Skeletal muscle satellite cell (primary cell): ENCODE measurements at regions not wholly inside any gene's neighbourhood (a gene's known extent, or its start where the extent isn't known, plus 50 kb on each side); places are given as distances from the start of the nearest gene placed in this dataset.

Source experiments
- H3K27me3 ChIP-seq: 2 replicates; pipeline ENCODE4 v1.7.0; 2013; ENCODE audit warnings: low read length; ENCODE audit not compliant: control insufficient read depth, insufficient read depth
- H3K36me3 ChIP-seq: 2 replicates; pipeline ENCODE4 v1.7.0; 2013; ENCODE audit warnings: mild to moderate bottlenecking, control low read depth, low read length; ENCODE audit not compliant: insufficient read depth
- H3K4me1 ChIP-seq: 2 replicates; pipeline ENCODE4 v1.7.0; 2013; ENCODE audit warnings: low read length; ENCODE audit not compliant: control insufficient read depth, insufficient read depth
- H3K4me2 ChIP-seq: 2 replicates; pipeline ENCODE4 v1.7.0; 2013; ENCODE audit warnings: mild to moderate bottlenecking, low read length
- H3K4me3 ChIP-seq: 2 replicates; pipeline ENCODE4 v1.7.0; 2013; ENCODE audit warnings: low read length
- H3K9ac ChIP-seq: 2 replicates; pipeline ENCODE4 v1.7.0; 2013; ENCODE audit warnings: mild to moderate bottlenecking, low read depth, low read length, moderate library complexity
- H3K9me3 ChIP-seq: replicated peaks from 2 replicates; pipeline ENCODE4 v1.7.0; 2013; ENCODE audit warnings: mild to moderate bottlenecking, control low read depth, low read length

DNA sequence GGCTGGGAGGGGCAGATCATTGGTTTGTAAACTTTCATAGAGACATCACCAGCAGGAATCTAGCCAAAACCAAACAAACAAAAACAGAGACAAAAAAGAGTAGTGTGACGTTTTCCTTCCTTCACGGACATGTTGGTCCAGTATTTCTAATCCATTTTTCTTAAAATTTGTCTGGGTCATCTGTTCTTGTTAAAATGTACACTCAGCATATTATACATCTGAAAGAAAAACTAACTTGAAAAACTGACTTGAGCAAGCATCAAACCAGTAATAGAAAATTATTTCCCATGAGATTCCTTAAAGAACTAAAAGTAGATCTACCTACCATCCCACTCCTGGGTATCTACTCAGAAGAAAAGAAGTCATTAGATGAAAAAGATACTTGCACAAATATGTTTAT lies 164.2 kb downstream of the KLF6 start:
- Histone ChIP-seq H3K27me3 (no peaks in the 10 kb centered on the region), H3K4me2 (no peak overlapping the region), H3K9me3 (no peaks in the 10 kb centered on the region), H3K36me3 (no peaks in the 10 kb centered on the region), H3K9ac (no peak overlapping the region), H3K4me1 (peaks cover 32% of the 10 kb centered on the region), H3K4me3 (no peak overlapping the region)

GRCh38 chr10:3619241-3619640 lies 165.8 kb downstream of the KLF6 start:
- no peaks in the 10 kb centered on the region for H3K36me3 ChIP-seq
- H3K27me3 ChIP-seq: no peaks in the 10 kb centered on the region
- no peak overlapping the region for H3K4me2 ChIP-seq
- peaks cover 16% of the 10 kb centered on the region for H3K4me1 ChIP-seq
- no peak overlapping the region for H3K9ac ChIP-seq
- no peak overlapping the region for H3K4me3 ChIP-seq
- no peaks in the 10 kb centered on the region for H3K9me3 ChIP-seq

GRCh38 chr10:3616880-3617279 lies 168.1 kb downstream of the KLF6 start:
- no peak overlapping the region for H3K4me2 ChIP-seq
- no peaks in the 10 kb centered on the region for H3K36me3 ChIP-seq
- no peak overlapping the region for H3K4me3 ChIP-seq
- H3K4me1 ChIP-seq: no peaks in the 10 kb centered on the region
- no peaks in the 10 kb centered on the region for H3K9me3 ChIP-seq
- no peak overlapping the region for H3K9ac ChIP-seq
- no peaks in the 10 kb centered on the region for H3K27me3 ChIP-seq

- H3K36me3 ChIP-seq: no peaks in the 10 kb centered on the region
- no peak overlapping the region for H3K4me3 ChIP-seq
- H3K9ac ChIP-seq: no peak overlapping the region
- H3K4me1 ChIP-seq: no peaks in the 10 kb centered on the region
- no peaks in the 10 kb centered on the region for H3K27me3 ChIP-seq
- no peak overlapping the region for H3K4me2 ChIP-seq
- H3K9me3 ChIP-seq: no peaks in the 10 kb centered on the region
Measured at GRCh38 chr10:3613318-3613717, 171.7 kb downstream of the KLF6 start.

- H3K27me3 ChIP-seq: no peaks in the 10 kb centered on the region
- H3K4me2 ChIP-seq: no peak overlapping the region
- H3K36me3 ChIP-seq: no peaks in the 10 kb centered on the region
- no peaks in the 10 kb centered on the region for H3K4me1 ChIP-seq
- no peak overlapping the region for H3K4me3 ChIP-seq
- no peaks in the 10 kb centered on the region for H3K9me3 ChIP-seq
- H3K9ac ChIP-seq: no peak overlapping the region
Measured at GRCh38 chr10:3612183-3613001, 172.6 kb downstream of the KLF6 start.

- H3K27me3 ChIP-seq: no peaks in the 10 kb centered on the region
- H3K9ac ChIP-seq: no peak overlapping the region
- H3K4me1 ChIP-seq: no peaks in the 10 kb centered on the region
- no peak overlapping the region for H3K4me3 ChIP-seq
- no peak overlapping the region for H3K4me2 ChIP-seq
- no peaks in the 10 kb centered on the region for H3K36me3 ChIP-seq
- no peaks in the 10 kb centered on the region for H3K9me3 ChIP-seq
Measured at GRCh38 chr10:3606309-3606708, 178.7 kb downstream of the KLF6 start.

DNA sequence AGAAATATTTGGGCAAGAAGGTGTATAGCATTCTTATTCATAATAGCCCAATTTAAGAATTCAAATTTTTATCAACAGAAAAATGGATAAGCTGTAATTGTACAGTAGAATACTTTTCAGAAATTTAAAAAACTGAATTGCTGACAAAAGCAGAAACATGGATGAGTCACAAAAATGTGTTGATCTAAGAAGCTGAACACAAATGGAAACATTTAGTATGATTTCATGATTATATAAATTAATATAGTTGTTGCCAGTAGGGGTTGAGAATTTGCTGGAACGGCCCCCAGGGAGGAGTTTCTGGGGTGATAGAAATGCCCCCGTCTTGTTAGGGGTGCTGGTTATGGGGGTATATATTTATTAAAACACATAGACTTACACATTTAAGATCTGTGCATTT lies 179.1 kb downstream of the KLF6 start:
- Histone ChIP-seq H3K4me1 (no peaks in the 10 kb centered on the region), H3K27me3 (no peaks in the 10 kb centered on the region)

DNA sequence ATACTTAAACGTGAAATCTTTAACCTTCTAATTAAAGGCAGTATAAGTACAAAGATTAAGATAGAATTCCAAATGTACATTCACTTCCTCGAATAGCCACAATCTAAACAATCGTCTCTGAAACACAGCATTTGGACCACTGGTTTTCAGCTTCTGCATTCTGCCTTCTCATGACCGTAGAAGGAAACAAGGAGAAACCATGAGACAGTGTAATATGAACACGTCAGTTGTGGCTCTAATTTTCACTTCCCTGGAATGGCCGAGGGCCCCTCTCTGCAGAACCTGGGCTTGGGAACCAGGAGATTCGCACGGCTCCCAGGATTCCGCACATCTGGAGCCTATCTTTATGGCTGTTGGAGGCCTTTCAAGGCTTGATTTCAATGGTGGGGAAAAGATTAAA lies 189.3 kb downstream of the KLF6 start:
- H3K9me3 ChIP-seq: no peaks in the 10 kb centered on the region
- H3K9ac ChIP-seq: no peak overlapping the region
- H3K4me3 ChIP-seq: no peak overlapping the region
- H3K27me3 ChIP-seq: no peaks in the 10 kb centered on the region
- H3K4me1 ChIP-seq: no peaks in the 10 kb centered on the region
- no peaks in the 10 kb centered on the region for H3K36me3 ChIP-seq
- H3K4me2 ChIP-seq: no peak overlapping the region

More for the DNA sequence above, 179.1 kb downstream of the KLF6 start:
- no peak overlapping the region for H3K4me3 ChIP-seq
- no peak overlapping the region for H3K9ac ChIP-seq
- no peak overlapping the region for H3K4me2 ChIP-seq
- no peaks in the 10 kb centered on the region for H3K36me3 ChIP-seq
- H3K9me3 ChIP-seq: no peaks in the 10 kb centered on the region

GRCh38 chr10:3593611-3594010 lies 191.4 kb downstream of the KLF6 start:
- no peak overlapping the region for H3K9ac ChIP-seq
- H3K4me3 ChIP-seq: no peak overlapping the region
- H3K4me1 ChIP-seq: no peaks in the 10 kb centered on the region
- H3K4me2 ChIP-seq: no peak overlapping the region
- H3K9me3 ChIP-seq: no peaks in the 10 kb centered on the region
- no peaks in the 10 kb centered on the region for H3K36me3 ChIP-seq
- no peaks in the 10 kb centered on the region for H3K27me3 ChIP-seq

GRCh38 chr10:3592424-3592823 lies 192.6 kb downstream of the KLF6 start:
- Histone ChIP-seq H3K4me1 (no peaks in the 10 kb centered on the region), H3K4me2 (no peak overlapping the region), H3K36me3 (no peaks in the 10 kb centered on the region), H3K27me3 (no peaks in the 10 kb centered on the region), H3K4me3 (no peak overlapping the region), H3K9me3 (no peaks in the 10 kb centered on the region), H3K9ac (no peak overlapping the region)

DNA sequence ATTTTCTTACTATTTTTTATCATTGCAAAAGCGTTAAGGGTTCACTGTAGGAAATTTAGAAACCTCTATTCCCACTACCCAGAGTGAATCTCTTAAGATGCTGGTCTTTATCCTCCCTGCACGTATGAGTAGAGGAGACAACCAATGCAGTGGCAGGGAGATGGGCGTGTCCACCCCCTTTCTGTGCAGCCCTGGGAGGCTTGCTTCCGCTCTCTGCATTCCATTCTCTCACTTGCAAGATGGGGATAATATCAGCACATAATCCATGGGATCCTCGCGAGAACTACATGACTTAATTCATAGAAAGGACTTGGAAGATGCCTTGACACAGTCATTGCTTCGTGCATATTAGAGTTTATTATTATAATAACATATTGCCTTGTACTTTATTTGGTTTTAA lies 196.2 kb downstream of the KLF6 start:
- H3K4me2 ChIP-seq: no peak overlapping the region
- H3K27me3 ChIP-seq: no peaks in the 10 kb centered on the region
- H3K9ac ChIP-seq: no peak overlapping the region
- H3K4me1 ChIP-seq: no peaks in the 10 kb centered on the region
- no peak overlapping the region for H3K4me3 ChIP-seq
- no peaks in the 10 kb centered on the region for H3K9me3 ChIP-seq
- no peaks in the 10 kb centered on the region for H3K36me3 ChIP-seq

- no peaks in the 10 kb centered on the region for H3K4me1 ChIP-seq
- H3K27me3 ChIP-seq: no peaks in the 10 kb centered on the region
- H3K36me3 ChIP-seq: no peaks in the 10 kb centered on the region
- no peak overlapping the region for H3K4me2 ChIP-seq
- no peaks in the 10 kb centered on the region for H3K9me3 ChIP-seq
- H3K9ac ChIP-seq: no peak overlapping the region
- no peak overlapping the region for H3K4me3 ChIP-seq
Measured at GRCh38 chr10:3588346-3588745, 196.7 kb downstream of the KLF6 start.
